CD4-positive, alpha-beta T cell treated with Interferon alpha-2 for 1 hour (primary cell): ENCODE measurements at regions not wholly inside any gene's neighbourhood (a gene's known extent, or its start where the extent isn't known, plus 50 kb on each side); places are given as distances from the start of the nearest gene placed in this dataset.
"Not testable (repeated sequence)": the region's sequence is repeated elsewhere in the genome, so short reads cannot be mapped to it uniquely, and the experiment has no call there.

Experiments used
- DNase-seq, 2 donors: peaks; one replicate each; pipeline ENCODE4 v3.0.0-alpha.2; 2020 to 2022

GRCh38 chr2:58432491-58433170, 191.5 kb upstream of the FANCL start:
- DNase-seq: no peak

- no peak for DNase-seq
These were observed 188.1 kb upstream of the FANCL start for GRCh38 chr2:58429014-58429875.

- no peak for DNase-seq
These were observed 187.2 kb upstream of the FANCL start for GRCh38 chr2:58428096-58429013.

GRCh38 chr2:58427572-58428095, 186.5 kb upstream of the FANCL start:
- DNase-seq: no peak

- DNase-seq: no peak
These were observed 184.2 kb upstream of the FANCL start for GRCh38 chr2:58425368-58425767.

- no peak for DNase-seq
These were observed 178.9 kb upstream of the FANCL start for GRCh38 chr2:58419983-58420382.

GRCh38 chr2:58416696-58417095, 175.6 kb upstream of the FANCL start:
- no peak for DNase-seq

GRCh38 chr2:58414506-58414905, 173.4 kb upstream of the FANCL start:
- no peak for DNase-seq

- no peak for DNase-seq
These were observed 169.4 kb upstream of the FANCL start for GRCh38 chr2:58410549-58410948.

- no peak for DNase-seq
These were observed 166.4 kb upstream of the FANCL start for GRCh38 chr2:58407487-58407886.

- DNase-seq: no peak
These were observed 164.2 kb upstream of the FANCL start for GRCh38 chr2:58405341-58405740.

GRCh38 chr2:58401936-58402335, 160.8 kb upstream of the FANCL start:
- no peak for DNase-seq

GRCh38 chr2:58398406-58398805, 157.3 kb upstream of the FANCL start:
- no peak for DNase-seq

GRCh38 chr2:58387701-58388100, 146.6 kb upstream of the FANCL start:
- no peak for DNase-seq

- not testable (repeated sequence) for DNase-seq
These were observed 145.8 kb upstream of the FANCL start for GRCh38 chr2:58386904-58387303.

GRCh38 chr2:58378152-58378551, 137.0 kb upstream of the FANCL start:
- DNase-seq: no peak

- no peak for DNase-seq
These were observed 136.1 kb upstream of the FANCL start for GRCh38 chr2:58377181-58377580.

GRCh38 chr2:58376592-58376991, 135.5 kb upstream of the FANCL start:
- no peak for DNase-seq

GRCh38 chr2:58369594-58369993, 128.5 kb upstream of the FANCL start:
- no peak for DNase-seq

GRCh38 chr2:58364098-58364497, 123.0 kb upstream of the FANCL start:
- no peak for DNase-seq

- DNase-seq: no peak
These were observed 116.9 kb upstream of the FANCL start for GRCh38 chr2:58358026-58358425.

- no peak for DNase-seq
These were observed 116.4 kb upstream of the FANCL start for GRCh38 chr2:58357521-58357920.

GRCh38 chr2:58354230-58354629, 113.1 kb upstream of the FANCL start:
- DNase-seq: no peak
